Colonic mucosa (tissue), 4 donors: ENCODE measurements at regions not wholly inside any gene's neighbourhood (a gene's known extent, or its start where the extent isn't known, plus 50 kb on each side); places are given as distances from the start of the nearest gene placed in this dataset.

ENCODE experiments used
- DNase-seq: peaks from one replicate; pipeline ENCODE4 v3.0.0-alpha.2; 2020
- H3K27ac ChIP-seq: fragments of 200-600 bp; one replicate; pipeline ENCODE4 v1.8.0; 2021
- H3K27me3 ChIP-seq: fragments of 200-600 bp; one replicate; pipeline ENCODE4 v1.8.0; 2021
- H3K36me3 ChIP-seq: fragments of 200-600 bp; one replicate; pipeline ENCODE4 v1.8.0; 2021
- H3K4me1 ChIP-seq: fragments of 200-600 bp; one replicate; pipeline ENCODE4 v1.8.0; 2021; ENCODE audit warnings: mild to moderate bottlenecking
- H3K4me3 ChIP-seq: fragments of 200-600 bp; one replicate; pipeline ENCODE4 v1.8.0; 2021
- H3K9ac ChIP-seq, 2 donors: one replicate each; pipeline ENCODE4 v1.7.0; 2013; ENCODE audit warnings: control low read depth in 2 of 2, low read depth in 2 of 2, low read length in 2 of 2
- H3K9me3 ChIP-seq: fragments of 200-600 bp; one replicate; pipeline ENCODE4 v1.8.0; 2021
- intact Hi-C: fragments of 100-400 bp; cut with DNase I; formaldehyde crosslinking; loops from one replicate; pipeline ENCODE4 v1.14.1; 2022
- TF ChIP-seq, protein P1 (sequence below): fragments of 200-600 bp; IDR thresholded peaks from one replicate; pipeline ENCODE4 v1.8.0; 2022; ENCODE audit warnings: antibody characterized with exemption, mild to moderate bottlenecking
- donor health status: healthy.
- donor health status: DM: no; HTN: no; CAD: no.
- donor health status: DM: no; HTN: no; CAD: no.

DNA sequence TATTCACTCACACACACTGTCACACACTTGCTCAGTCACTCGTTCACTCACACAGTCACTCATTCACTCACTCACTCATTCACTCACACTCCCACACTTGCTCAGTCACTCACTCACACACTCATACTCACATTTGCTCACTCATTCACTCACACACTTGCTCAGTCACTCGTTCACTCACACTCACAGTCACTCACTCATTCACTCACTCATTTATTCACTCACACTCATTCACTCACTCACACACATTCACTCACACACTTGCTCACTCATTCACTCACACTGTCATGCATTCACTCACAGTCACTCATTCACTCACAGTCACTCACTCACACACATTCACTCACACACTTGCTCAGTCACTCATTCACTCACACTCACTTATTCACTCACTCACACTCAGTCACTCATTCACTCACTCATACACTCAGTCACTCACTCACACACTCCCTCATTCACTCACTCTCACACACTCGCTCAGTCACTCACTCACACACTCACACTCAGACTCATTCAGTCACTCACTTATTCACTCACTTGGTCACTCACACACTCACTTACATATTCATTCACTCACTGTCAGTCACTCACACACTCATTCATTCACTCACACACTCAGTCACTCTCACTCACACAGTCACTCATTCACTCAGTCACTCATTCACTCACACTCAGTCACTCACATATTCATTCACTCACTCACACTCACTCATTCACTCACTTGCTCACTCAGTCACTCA, 167.0 kb upstream of the C1orf174 start:
- intact Hi-C loops, result no loop called here
- no peak overlapping the region for H3K27ac ChIP-seq
- no peaks in the 10 kb centered on the region for H3K36me3 ChIP-seq
- H3K4me1 ChIP-seq, result no peaks in the 10 kb centered on the region
- TF ChIP-seq, protein P1, sequence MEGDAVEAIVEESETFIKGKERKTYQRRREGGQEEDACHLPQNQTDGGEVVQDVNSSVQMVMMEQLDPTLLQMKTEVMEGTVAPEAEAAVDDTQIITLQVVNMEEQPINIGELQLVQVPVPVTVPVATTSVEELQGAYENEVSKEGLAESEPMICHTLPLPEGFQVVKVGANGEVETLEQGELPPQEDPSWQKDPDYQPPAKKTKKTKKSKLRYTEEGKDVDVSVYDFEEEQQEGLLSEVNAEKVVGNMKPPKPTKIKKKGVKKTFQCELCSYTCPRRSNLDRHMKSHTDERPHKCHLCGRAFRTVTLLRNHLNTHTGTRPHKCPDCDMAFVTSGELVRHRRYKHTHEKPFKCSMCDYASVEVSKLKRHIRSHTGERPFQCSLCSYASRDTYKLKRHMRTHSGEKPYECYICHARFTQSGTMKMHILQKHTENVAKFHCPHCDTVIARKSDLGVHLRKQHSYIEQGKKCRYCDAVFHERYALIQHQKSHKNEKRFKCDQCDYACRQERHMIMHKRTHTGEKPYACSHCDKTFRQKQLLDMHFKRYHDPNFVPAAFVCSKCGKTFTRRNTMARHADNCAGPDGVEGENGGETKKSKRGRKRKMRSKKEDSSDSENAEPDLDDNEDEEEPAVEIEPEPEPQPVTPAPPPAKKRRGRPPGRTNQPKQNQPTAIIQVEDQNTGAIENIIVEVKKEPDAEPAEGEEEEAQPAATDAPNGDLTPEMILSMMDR, result no peak
- no peak overlapping the region for H3K4me3 ChIP-seq
- no peaks in the 10 kb centered on the region for H3K9me3 ChIP-seq
- H3K9ac ChIP-seq, result no peak overlapping the region
- no peak for DNase-seq
- no peaks in the 10 kb centered on the region for H3K27me3 ChIP-seq

DNA sequence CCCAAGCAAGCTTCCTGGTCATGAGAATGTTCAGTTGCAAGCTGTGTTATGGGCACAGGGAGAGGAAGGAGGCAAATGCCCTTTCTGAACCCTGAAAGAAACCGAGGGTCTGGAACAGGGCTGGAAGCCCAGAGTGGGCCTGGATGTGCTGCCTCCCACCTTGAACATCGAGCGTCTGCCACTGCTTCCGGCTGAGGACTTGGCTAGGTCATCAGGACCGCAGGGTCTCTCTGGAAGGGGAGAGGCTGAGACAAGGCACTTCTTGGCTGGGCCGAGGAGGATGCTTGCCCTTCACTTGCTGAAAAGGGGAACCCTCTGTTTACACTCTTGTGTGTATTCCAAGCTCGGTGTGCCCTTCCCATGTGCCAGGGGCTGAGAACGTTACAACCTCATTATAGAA, 168.0 kb upstream of the C1orf174 start:
- Histone ChIP-seq H3K9me3 (no peaks in the 10 kb centered on the region), H3K36me3 (no peaks in the 10 kb centered on the region), H3K9ac (no peak overlapping the region), H3K4me1 (no peaks in the 10 kb centered on the region), H3K27ac (no peak overlapping the region), H3K4me3 (no peak overlapping the region), H3K27me3 (no peaks in the 10 kb centered on the region)
- TF ChIP-seq, protein P1, result no peak
- DNase-seq, result no peak
- intact Hi-C loops, result no loop called here

DNA sequence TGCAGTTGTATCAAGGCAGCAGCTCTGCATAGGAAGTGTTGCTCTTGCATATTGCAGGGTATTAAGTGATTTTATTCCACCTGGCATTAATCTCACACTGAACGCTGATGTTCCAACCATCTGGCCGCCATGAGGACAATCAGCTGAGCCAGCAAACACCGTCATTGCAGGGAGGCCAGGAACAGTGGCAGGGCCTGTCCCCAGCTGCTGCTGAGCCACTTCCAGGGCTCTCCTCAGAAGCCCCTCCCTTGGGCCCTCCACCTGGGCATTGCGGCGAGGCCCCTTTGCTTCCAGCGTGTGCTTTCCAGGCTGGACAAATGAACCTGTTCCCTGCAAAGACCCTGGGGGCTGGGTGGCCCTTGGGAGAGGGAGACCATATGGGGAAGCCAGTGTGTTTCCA, 171.6 kb upstream of the C1orf174 start:
- Histone ChIP-seq H3K4me1 (no peaks in the 10 kb centered on the region), H3K9ac (no peak overlapping the region), H3K4me3 (no peak overlapping the region), H3K9me3 (no peaks in the 10 kb centered on the region), H3K36me3 (no peaks in the 10 kb centered on the region), H3K27me3 (no peaks in the 10 kb centered on the region), H3K27ac (no peak overlapping the region)
- TF ChIP-seq, protein P1, result no peak
- no peak for DNase-seq
- intact Hi-C loops, result no loop called here

DNA sequence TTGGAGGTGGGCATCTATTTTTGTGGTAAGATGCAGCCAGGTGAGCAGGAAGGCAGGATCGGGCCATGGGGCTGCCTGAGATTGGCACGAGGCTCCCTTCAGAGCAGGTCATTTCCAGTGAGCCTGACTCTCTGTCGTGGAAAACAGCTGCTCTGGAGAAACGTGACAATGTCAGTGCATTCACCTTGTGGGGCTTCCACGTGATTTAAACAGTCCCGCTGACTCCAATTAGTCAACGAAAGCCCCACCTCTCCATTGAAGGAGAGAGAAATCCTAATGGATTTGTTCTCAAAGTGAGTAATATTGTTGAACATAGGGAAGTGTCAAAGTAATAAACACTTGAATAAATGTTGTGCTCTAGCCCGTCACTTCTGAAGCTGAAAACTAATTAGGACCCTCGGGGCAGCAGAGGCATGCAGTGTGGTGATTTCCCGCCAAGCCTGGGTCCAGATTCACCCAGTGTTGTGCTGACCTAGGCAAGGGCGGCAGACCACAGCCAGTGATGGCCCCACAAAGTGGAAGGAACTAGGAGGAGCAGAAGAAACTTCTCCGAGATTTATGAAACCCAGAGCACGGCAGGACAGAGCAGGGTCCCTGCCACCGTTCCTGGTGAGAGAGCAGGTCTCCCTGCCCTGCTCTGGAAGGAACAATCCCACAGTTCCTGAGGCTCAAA, 172.5 kb upstream of the C1orf174 start:
- intact Hi-C loops, result no loop called here
- no peaks in the 10 kb centered on the region for H3K27me3 ChIP-seq
- no peak for DNase-seq

DNA sequence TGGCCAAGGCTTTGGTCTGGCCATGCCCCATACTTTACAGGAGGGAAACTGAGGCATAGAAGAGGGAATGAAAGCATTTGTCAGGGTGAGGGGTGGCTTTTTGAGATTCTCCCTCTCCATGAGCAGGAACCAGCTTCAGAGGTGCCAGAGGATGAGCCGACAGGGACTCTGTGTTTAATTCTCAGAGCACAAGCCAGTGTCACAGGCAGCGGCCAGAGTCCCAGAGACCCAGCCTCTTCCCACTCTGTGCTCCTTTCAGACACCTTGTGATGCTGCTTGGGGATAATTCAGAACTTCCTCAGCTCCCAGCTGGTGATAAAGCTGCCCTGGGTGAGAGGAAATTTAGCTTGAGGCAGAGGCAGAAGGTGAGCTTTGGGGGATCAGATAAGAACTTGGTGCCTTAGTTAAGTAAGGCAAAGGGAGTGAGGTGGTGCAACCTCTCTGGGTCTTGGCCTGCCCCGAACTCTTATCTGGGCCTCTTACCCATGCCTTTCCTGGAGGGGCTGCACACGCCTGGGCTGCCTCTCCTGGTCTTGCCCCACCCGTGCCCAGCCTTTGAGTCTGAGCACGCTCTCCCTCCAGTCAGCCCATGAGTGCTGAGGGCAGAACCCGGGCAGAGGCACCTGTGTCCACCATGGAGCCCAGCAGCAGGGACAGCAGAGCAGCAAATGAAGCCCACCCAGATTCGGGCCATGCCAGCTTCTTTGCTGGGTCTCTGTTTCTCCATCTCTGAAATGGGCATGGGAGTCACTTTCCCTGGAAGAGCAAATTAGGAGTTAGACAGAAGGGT, 175.6 kb upstream of the C1orf174 start:
- no peaks in the 10 kb centered on the region for H3K4me1 ChIP-seq
- intact Hi-C loops, result no loop called here

More for the DNA sequence above, 172.5 kb upstream of the C1orf174 start:
- Histone ChIP-seq H3K27ac (no peak overlapping the region), H3K4me1 (no peaks in the 10 kb centered on the region), H3K9ac (no peak overlapping the region), H3K9me3 (no peaks in the 10 kb centered on the region), H3K4me3 (no peak overlapping the region), H3K36me3 (no peaks in the 10 kb centered on the region)
- TF ChIP-seq, protein P1, result no peak

More for the DNA sequence above, 175.6 kb upstream of the C1orf174 start:
- no peak overlapping the region for H3K9ac ChIP-seq
- no peaks in the 10 kb centered on the region for H3K9me3 ChIP-seq
- DNase-seq, result no peak
- no peaks in the 10 kb centered on the region for H3K27me3 ChIP-seq
- H3K4me3 ChIP-seq, result no peak overlapping the region
- H3K27ac ChIP-seq, result no peak overlapping the region
- no peaks in the 10 kb centered on the region for H3K36me3 ChIP-seq
- TF ChIP-seq, protein P1, result no peak
